ENCODE measurements at regions not wholly inside any gene's neighbourhood (a gene's known extent, or its start where the extent isn't known, plus 50 kb on each side); places are given as distances from the start of the nearest gene placed in this dataset.

DNA sequence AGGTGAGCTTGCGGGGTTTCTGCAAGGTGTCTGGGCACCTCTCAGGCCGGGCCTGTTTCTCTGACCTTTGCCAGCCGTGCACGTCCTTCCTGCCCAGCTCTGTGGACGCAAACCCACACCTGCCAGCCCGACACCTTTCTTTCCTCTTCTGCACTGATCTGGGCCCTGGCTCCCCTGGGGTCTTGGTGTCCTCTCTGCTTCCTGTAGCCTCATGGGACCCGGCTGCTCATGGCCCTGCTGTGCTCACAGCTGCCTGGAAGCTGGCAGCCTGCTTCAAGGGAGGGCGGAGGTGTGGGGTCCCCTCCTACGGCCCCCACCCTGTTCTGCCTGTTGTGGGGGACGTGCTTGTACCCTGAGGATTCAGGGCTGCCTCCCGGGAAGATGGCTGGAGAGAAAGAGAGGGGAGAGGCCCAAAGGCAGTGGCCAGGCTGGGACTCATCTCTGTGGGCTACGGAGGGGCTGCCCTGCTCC is 342.4 kb downstream of the SEC14L1 start:
- Histone ChIP-seq H3K4me1 (peaks cover 0 to 22% (median 13%) of the 10 kb centered on the region in 12 donors), H3K4me3 (no peak overlapping the region), H3K36me3 (peaks cover 0 to 42% (median 24%) of the 10 kb centered on the region in 9 donors), H3K9me3 (no peaks in the 10 kb centered on the region), H3K27ac (peak overlapping the region in 1 of 12 donors; percentile 61), H3K27me3 (no peaks in the 10 kb centered on the region)
- intact Hi-C loops (cut with DNase I): no loop called here
- WGBS, 4 donors: 90 to 92% (median 91%) methylated on average over 12 of the region's 12 CpGs
- no peak for TF ChIP-seq POLR2A (IDR thresholded peaks at IDR 0.05)
- TF ChIP-seq, protein P1, sequence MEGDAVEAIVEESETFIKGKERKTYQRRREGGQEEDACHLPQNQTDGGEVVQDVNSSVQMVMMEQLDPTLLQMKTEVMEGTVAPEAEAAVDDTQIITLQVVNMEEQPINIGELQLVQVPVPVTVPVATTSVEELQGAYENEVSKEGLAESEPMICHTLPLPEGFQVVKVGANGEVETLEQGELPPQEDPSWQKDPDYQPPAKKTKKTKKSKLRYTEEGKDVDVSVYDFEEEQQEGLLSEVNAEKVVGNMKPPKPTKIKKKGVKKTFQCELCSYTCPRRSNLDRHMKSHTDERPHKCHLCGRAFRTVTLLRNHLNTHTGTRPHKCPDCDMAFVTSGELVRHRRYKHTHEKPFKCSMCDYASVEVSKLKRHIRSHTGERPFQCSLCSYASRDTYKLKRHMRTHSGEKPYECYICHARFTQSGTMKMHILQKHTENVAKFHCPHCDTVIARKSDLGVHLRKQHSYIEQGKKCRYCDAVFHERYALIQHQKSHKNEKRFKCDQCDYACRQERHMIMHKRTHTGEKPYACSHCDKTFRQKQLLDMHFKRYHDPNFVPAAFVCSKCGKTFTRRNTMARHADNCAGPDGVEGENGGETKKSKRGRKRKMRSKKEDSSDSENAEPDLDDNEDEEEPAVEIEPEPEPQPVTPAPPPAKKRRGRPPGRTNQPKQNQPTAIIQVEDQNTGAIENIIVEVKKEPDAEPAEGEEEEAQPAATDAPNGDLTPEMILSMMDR (IDR thresholded peaks at IDR 0.05): no peak
- no peak for ATAC-seq
- no peak for DNase-seq

DNA sequence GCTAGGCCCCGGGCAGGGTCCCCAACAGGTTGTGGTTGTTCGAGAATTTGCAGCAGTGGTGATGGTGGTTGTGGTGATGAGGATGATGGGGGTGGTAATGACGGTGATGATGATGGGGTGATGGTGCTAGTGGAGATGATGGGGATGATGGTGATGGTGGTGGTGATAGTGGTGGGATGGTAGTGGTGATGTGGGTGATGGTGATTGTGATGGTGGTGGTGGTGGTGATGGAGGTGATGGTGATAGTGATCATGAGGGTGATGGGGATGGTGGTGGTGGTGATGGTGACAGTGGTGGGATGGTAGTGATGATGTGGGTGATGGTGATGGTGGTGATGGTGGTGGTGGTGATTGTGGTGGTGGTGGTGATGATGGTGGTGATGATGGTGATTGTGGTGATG is 343.3 kb downstream of the SEC14L1 start:
- ATAC-seq: no peak
- Histone ChIP-seq H3K36me3 (peaks cover 0 to 51% (median 33%) of the 10 kb centered on the region in 9 donors), H3K9me3 (no peaks in the 10 kb centered on the region), H3K27ac (no peak overlapping the region), H3K4me3 (no peak overlapping the region), H3K27me3 (no peaks in the 10 kb centered on the region), H3K4me1 (peaks cover 0 to 26% (median 12%) of the 10 kb centered on the region in 12 donors)
- TF ChIP-seq, protein P1 (IDR thresholded peaks at IDR 0.05): no peak
- intact Hi-C loops (cut with DNase I): no loop called here
- no peak for DNase-seq
- WGBS, 4 donors: 95 to 98% (median 97%) methylated on average over 3 of the region's 3 CpGs

DNA sequence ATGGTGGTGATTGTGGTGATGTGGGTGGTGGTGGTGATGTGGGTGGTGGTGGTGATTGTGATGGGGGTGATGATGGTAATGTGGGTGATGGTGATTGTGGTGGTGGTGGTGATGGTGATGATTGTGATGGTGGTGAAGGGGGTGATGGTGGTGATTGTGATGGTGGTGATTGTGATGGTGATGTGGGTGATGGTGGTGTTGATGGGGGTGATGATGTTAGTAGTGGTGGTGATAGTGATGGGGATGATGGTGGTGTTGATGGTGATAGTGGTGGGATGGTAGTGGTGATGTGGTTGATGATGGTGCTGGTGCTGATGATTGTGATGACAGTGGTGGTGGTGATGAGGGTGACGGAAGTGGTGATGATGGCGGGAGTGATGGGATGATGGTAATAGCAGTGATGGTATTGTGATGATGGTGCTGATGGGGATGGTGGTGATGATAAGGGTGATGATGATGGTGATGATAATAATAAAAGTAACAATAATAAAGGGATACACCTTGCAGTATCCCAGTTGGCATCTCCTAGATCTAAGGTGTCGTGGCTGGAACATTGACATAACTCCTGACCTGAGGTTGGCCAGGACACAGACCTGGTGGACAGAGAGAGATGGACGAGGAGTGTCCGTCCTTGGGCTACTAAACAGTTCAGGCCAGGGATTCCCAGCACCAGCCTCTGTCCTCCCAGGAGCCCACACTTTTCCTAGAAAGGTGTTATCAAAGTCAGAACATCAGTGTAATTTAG is 344.5 kb downstream of the SEC14L1 start:
- 91 to 97% (median 96%) methylated on average over 5 of the region's 5 CpGs for WGBS, 4 donors
- Histone ChIP-seq H3K4me3 (no peak overlapping the region), H3K27me3 (no peaks in the 10 kb centered on the region), H3K9me3 (no peaks in the 10 kb centered on the region), H3K36me3 (peaks cover 0 to 63% (median 34%) of the 10 kb centered on the region in 9 donors), H3K4me1 (peaks cover 0 to 28% (median 13%) of the 10 kb centered on the region in 12 donors), H3K27ac (no peak overlapping the region)
- intact Hi-C loops (cut with DNase I): loop anchor here in 1 of 10 donors (5.0 kb wide), 1 partner anchor 33 kb away; no protein-coding TSS in a partner anchor
- ATAC-seq (no peak), DNase-seq (no peak)
- TF ChIP-seq POLR2A (IDR thresholded peaks at IDR 0.05): no peak
- TF ChIP-seq, protein P1 (IDR thresholded peaks at IDR 0.05): no peak

DNA sequence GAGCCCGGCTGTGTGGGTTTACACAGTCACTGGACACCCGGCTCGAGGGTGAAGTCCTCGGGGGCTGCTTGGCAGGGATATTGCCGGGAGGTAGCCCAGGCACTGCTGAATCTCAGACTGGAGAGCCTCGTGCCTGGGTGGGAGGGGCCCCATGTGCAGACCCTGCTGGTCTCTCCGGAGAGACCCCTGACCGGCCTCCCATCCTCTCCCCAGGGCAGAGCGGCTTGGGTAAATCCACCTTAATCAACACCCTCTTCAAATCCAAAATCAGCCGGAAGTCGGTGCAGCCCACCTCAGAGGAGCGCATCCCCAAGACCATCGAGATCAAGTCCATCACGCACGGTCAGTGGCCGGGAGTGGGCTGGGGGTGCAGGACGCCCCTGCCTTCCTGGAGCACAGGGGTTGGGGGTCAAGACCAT is 346.5 kb downstream of the SEC14L1 start:
- no peak for TF ChIP-seq POLR2A (IDR thresholded peaks at IDR 0.05)
- TF ChIP-seq, protein P1 (IDR thresholded peaks at IDR 0.05): no peak
- peaks cover 0 to 26% (median 20%) of the 10 kb centered on the region in 12 donors for H3K4me1 ChIP-seq
- H3K27ac ChIP-seq: peak overlapping the region in 1 of 12 donors; percentile 4
- ATAC-seq: no peak
- WGBS, 4 donors: 86 to 88% (median 87%) methylated on average over 17 of the region's 17 CpGs
- intact Hi-C loops (cut with DNase I): loop anchor here in 1 of 10 donors (5.0 kb wide), 1 partner anchor 35 kb away; no protein-coding TSS in a partner anchor
- peak in 3 of 5 donors; percentile 19 to 39 (median 23) for DNase-seq
- H3K36me3 ChIP-seq: peaks cover 0 to 73% (median 49%) of the 10 kb centered on the region in 9 donors
- no peak overlapping the region for H3K4me3 ChIP-seq
- no peaks in the 10 kb centered on the region for H3K9me3 ChIP-seq
- H3K27me3 ChIP-seq: no peaks in the 10 kb centered on the region
